ENCODE measurements at regions not wholly inside any gene's neighbourhood (a gene's known extent, or its start where the extent isn't known, plus 50 kb on each side); places are given as distances from the start of the nearest gene placed in this dataset.

DNA sequence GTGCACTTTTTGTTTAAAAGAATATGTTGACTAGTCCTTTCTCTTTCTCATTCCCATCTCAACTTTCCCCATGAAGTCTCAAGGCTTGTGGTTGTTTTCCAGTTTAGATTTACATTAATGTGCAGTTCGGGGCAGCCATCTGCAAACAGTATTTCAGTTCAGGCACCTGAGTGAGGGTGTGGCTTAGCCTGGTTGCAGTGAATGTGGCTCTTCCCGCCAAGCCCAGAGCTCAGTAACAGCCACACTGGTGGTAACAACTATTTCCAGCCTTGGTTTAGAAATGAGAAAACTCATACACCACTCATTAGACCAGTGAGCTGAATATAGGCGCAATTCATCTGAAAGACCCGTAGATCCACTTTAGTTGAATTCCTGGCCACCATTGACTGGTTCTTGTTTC, 394.3 kb downstream of the CMPK2 start:
- H3K36me3 ChIP-seq: no peaks in the 10 kb centered on the region
- no peaks in the 10 kb centered on the region for H3K4me1 ChIP-seq
- no peak for DNase-seq
- H3K4me3 ChIP-seq: no peak overlapping the region
- intact Hi-C loops (cut with DNase I): no loop called here
- no peaks in the 10 kb centered on the region for H3K27me3 ChIP-seq
- no peak for TF ChIP-seq CTCF (IDR thresholded peaks at IDR 0.05)
- no peaks in the 10 kb centered on the region for H3K9me3 ChIP-seq
- ATAC-seq: peak; percentile 53
- H3K27ac ChIP-seq: no peak overlapping the region

DNA sequence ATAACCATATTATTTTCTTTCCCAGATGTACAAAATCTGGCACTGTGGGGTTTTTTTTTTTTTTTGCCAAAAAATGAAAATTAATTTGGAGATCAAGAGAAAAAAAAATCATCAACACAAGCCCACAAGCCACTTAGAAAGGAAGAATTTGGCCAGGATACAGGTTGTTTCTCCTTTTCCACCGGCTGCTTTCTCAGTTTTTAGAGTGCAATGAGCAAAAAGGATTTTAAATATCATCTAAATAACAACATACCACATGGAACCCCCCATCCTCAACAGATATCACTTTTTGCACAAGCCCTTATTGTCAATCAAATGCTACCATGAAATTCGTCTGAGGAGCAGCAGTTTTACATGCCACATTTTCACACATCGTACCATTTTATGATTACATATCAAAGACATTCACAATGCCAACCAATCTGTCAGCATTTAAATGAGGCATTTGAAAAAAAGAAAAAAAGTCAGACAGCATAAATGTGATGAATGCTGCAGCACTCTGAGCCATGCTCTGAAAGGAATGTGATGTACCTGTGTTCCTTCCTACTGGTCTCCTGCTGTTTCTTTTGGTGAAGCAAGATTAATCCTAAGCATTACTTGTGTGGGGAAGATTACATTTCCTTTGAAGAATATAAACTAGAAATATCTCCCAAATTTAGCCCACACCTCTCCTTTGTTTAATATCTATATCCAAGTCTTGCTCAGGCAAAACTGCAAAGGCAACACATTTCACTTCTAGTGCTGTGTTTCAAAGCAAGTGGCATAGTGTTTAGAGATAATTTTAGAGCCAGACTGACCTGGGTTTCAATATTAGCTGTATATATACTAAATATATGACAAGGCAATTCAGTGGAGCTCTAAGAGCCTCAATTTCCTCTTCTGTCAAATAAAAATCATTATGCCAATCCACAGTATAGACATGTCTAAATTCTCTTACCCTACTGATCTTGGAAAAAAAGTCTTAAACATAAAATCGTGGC, 391.3 kb downstream of the CMPK2 start:
- TF ChIP-seq CTCF (IDR thresholded peaks at IDR 0.05): no peak
- Histone ChIP-seq H3K9me3 (no peaks in the 10 kb centered on the region), H3K4me3 (no peak overlapping the region), H3K27me3 (no peaks in the 10 kb centered on the region), H3K4me1 (no peaks in the 10 kb centered on the region), H3K36me3 (no peaks in the 10 kb centered on the region), H3K27ac (no peak overlapping the region)
- intact Hi-C loops (cut with DNase I): no loop called here
- ATAC-seq (no peak), DNase-seq (no peak)

GRCh38 chr2:6475155-6475940, 390.4 kb downstream of the CMPK2 start:
- H3K9me3 ChIP-seq: no peaks in the 10 kb centered on the region
- H3K27ac ChIP-seq: no peak overlapping the region
- TF ChIP-seq CTCF (IDR thresholded peaks at IDR 0.05): no peak
- intact Hi-C loops (cut with DNase I): no loop called here
- no peak overlapping the region for H3K4me3 ChIP-seq
- no peaks in the 10 kb centered on the region for H3K27me3 ChIP-seq
- no peak for ATAC-seq
- H3K36me3 ChIP-seq: no peaks in the 10 kb centered on the region
- no peak for DNase-seq
- H3K4me1 ChIP-seq: no peaks in the 10 kb centered on the region

- Histone ChIP-seq H3K27me3 (no peaks in the 10 kb centered on the region), H3K36me3 (no peaks in the 10 kb centered on the region), H3K9me3 (no peaks in the 10 kb centered on the region), H3K4me3 (no peak overlapping the region), H3K4me1 (no peaks in the 10 kb centered on the region), H3K27ac (no peak overlapping the region)
- DNase-seq (no peak), ATAC-seq (no peak)
- intact Hi-C loops (cut with DNase I): no loop called here
- no peak for TF ChIP-seq CTCF (IDR thresholded peaks at IDR 0.05)
Observed at GRCh38 chr2:6480514-6480913, 385.2 kb downstream of the CMPK2 start.

- no peaks in the 10 kb centered on the region for H3K36me3 ChIP-seq
- no peaks in the 10 kb centered on the region for H3K9me3 ChIP-seq
- ATAC-seq: no peak
- DNase-seq: no peak
- intact Hi-C loops (cut with DNase I): no loop called here
- H3K4me3 ChIP-seq: no peak overlapping the region
- no peaks in the 10 kb centered on the region for H3K4me1 ChIP-seq
- H3K27ac ChIP-seq: no peak overlapping the region
- no peaks in the 10 kb centered on the region for H3K27me3 ChIP-seq
- TF ChIP-seq CTCF (IDR thresholded peaks at IDR 0.05): no peak
Observed at GRCh38 chr2:6482256-6482655, 383.5 kb downstream of the CMPK2 start.
